HepG2 (cell line): ENCODE measurements at regions not wholly inside any gene's neighbourhood (a gene's known extent, or its start where the extent isn't known, plus 50 kb on each side); places are given as distances from the start of the nearest gene placed in this dataset.

ENCODE experiments used
- ATAC-seq: fragments of 200-7000 bp; cut with Tn5 transposase; 3 replicates; pipeline ENCODE4 v1.9.1; 2020; ENCODE audit warnings: mild to moderate bottlenecking, moderate library complexity
- BruUV-seq: library from RNA; stranded (reverse); fragments of 400-500 nt; replicated peaks from 2 replicates; lab custom pipeline; 2021; lab: Mats Ljungman, UMichigan
- CTCF ChIA-PET: fragments of 300-600 bp; formaldehyde crosslinking; extraction: SDS; loops from one replicate; lab custom pipeline; 2021; ENCODE audit warnings: low total read pairs, inconsistent platforms, low intra/inter-chr PET ratio; lab: Yijun Ruan, JAX
- POLR2A ChIA-PET: fragments of 350-600 bp; sonication (Branson Sonifier 250); formaldehyde crosslinking; loops from one replicate; lab custom pipeline; 2020; ENCODE audit warnings: antibody characterized with exemption, inconsistent platforms; lab: Yijun Ruan, JAX
- DNase-seq: peaks from one replicate; pipeline ENCODE4 v3.0.0-alpha.2; 2015; ENCODE audit warnings: low spot score
- FAIRE-seq: peaks from 3 replicates; lab custom pipeline; 2011; peaks lifted over from hg19 to GRCh38; lab: Jason Lieb, UNC
- H2AFZ ChIP-seq: one replicate; pipeline ENCODE4 v1.6.1; 2011; ENCODE audit warnings: low read length, inconsistent platforms
- H3K27ac ChIP-seq: fragments of 300-600 bp; 3 replicates; pipeline ENCODE4 v1.8.0; 2011; ENCODE audit warnings: mixed run types, mild to moderate bottlenecking, mixed read lengths, low read length, inconsistent platforms; ENCODE audit not compliant: insufficient read depth; ENCODE audit errors: extremely low read length
- H3K27me3 ChIP-seq, 2 experiments: fragments of 200-600 bp in 1 of 2; 2 replicates in 1 of 2; 3 replicates in 1 of 2; pipeline versions ENCODE4 v1.6.0 to v1.8.0; 2011; ENCODE audit warnings: low read length in 2 of 2, mild to moderate bottlenecking in 2 of 2, moderate library complexity in 2 of 2, inconsistent platforms in 1 of 2; ENCODE audit not compliant: insufficient read depth in 2 of 2, control insufficient read depth in 1 of 2
- H3K36me3 ChIP-seq, 2 experiments: fragments of 200-600 bp in 1 of 2; replicated peaks in 1 of 2; 2 replicates in 1 of 2; 3 replicates in 1 of 2; pipeline versions ENCODE4 v1.5.1 to v1.8.0; 2011; ENCODE audit warnings: low read length in 2 of 2, inconsistent platforms in 1 of 2; ENCODE audit not compliant: insufficient read depth in 2 of 2, control insufficient read depth in 1 of 2
- H3K4me1 ChIP-seq: 2 replicates; pipeline ENCODE4 v1.5.1; 2012; ENCODE audit warnings: low read length, inconsistent platforms; ENCODE audit not compliant: insufficient read depth
- H3K4me2 ChIP-seq: 2 replicates; pipeline ENCODE4 v1.6.0; 2011; ENCODE audit warnings: low read depth, low read length, inconsistent platforms
- H3K4me3 ChIP-seq, 3 experiments: fragments of 200-600 bp in 1 of 3; sonication (generic), shearing (Covaris generic) in 1 of 3; replicated peaks in 1 of 3; 2 replicates each; pipeline ENCODE4 v1.5.1; 2011 to 2016; ENCODE audit warnings: low read length in 3 of 3, inconsistent platforms in 2 of 3, low read depth in 2 of 3, mild to moderate bottlenecking in 2 of 3, control low read depth in 1 of 3, mixed read lengths in 1 of 3; ENCODE audit not compliant: insufficient read depth in 1 of 3
- H3K79me2 ChIP-seq: one replicate; pipeline ENCODE4 v1.6.1; 2011; ENCODE audit warnings: low read length, inconsistent platforms; ENCODE audit not compliant: insufficient read depth
- H3K9ac ChIP-seq: 2 replicates; pipeline ENCODE4 v1.6.0; 2011; ENCODE audit warnings: mild to moderate bottlenecking, low read depth, low read length, inconsistent platforms; ENCODE audit not compliant: insufficient read depth
- H3K9me3 ChIP-seq: 2 replicates; pipeline ENCODE4 v1.5.1; 2012; ENCODE audit warnings: mild to moderate bottlenecking, low read length
- H4K20me1 ChIP-seq: 2 replicates; pipeline ENCODE4 v1.6.0; 2011; ENCODE audit warnings: inconsistent platforms, mild to moderate bottlenecking, low read length, moderate library complexity; ENCODE audit not compliant: insufficient read depth
- ZBTB40 ChIP-seq, 2 experiments: fragments of 450-650 bp in 1 of 2; sonication (generic) in 1 of 2; formaldehyde crosslinking in 1 of 2; IDR thresholded peaks; 2 replicates each; pipeline versions ENCODE4 v1.6.1 to v1.8.0; 2016 to 2022; ENCODE audit warnings: antibody characterized with exemption in 1 of 2, mild to moderate bottlenecking in 1 of 2, missing genetic modification reagents in 1 of 2
- WGBS: methylation state at CpG from one replicate; pipeline ENCODE4 v1.1.6; 2017; ENCODE audit warnings: low lambda C conversion rate; 5-methylcytosine and 5-hydroxymethylcytosine counted together
- in situ Hi-C: cut with HindIII; loops from 2 replicates; pipeline ENCODE4 v1.10.0; 2017; ENCODE audit warnings: low pct_unique_long_range_greater_than_20kb; ENCODE audit not compliant: extremely low pct_ligation_motif_present
- intact Hi-C: fragments of 100-400 bp; cut with micrococcal nuclease; formaldehyde crosslinking; loops from one replicate; pipeline ENCODE4 v1.10.0; 2022; ENCODE audit not compliant: unreplicated experiment

GRCh38 chr16:79797486-79797885 is 196.9 kb upstream of the MAF start:
- no peak for DNase-seq
- no peaks in the 10 kb centered on the region for H3K4me1 ChIP-seq
- FAIRE-seq = no peak
- BruUV-seq = no TSS peak
- H3K27ac ChIP-seq = no peak overlapping the region
- no peaks in the 10 kb centered on the region for H3K27me3 ChIP-seq
- H2AFZ ChIP-seq = no peak overlapping the region
- intact Hi-C loops = no loop called here
- ChIA-PET POLR2A (no interaction called here), CTCF (no interaction called here)
- no peak overlapping the region for H3K4me2 ChIP-seq
- no peak overlapping the region for H3K4me3 ChIP-seq
- TF ChIP-seq ZBTB40 (IDR thresholded peaks at IDR 0.05) (no peak), ZBTB40 (CRISPR knock-in tag; IDR thresholded peaks at IDR 0.05) (no peak)
- no peak for ATAC-seq
- in situ Hi-C loops = no loop called here
- H3K79me2 ChIP-seq = no peaks in the 10 kb centered on the region
- H3K9me3 ChIP-seq = peaks cover 22% of the 10 kb centered on the region; the same call in 1 of the 2 replicates
- no peaks in the 10 kb centered on the region for H3K36me3 ChIP-seq
- no peaks in the 10 kb centered on the region for H4K20me1 ChIP-seq
- no peak overlapping the region for H3K9ac ChIP-seq
- 26% methylated on average over 8 of the region's 8 CpGs for WGBS
